Astrocyte of the spinal cord (primary cell): ENCODE measurements at regions not wholly inside any gene's neighbourhood (a gene's known extent, or its start where the extent isn't known, plus 50 kb on each side); places are given as distances from the start of the nearest gene placed in this dataset.

Experiments used
- DNase-seq: peaks from one replicate; pipeline ENCODE4 v3.0.0; 2011; ENCODE audit warnings: low read depth, low spot score
- H3K4me3 ChIP-seq: 2 replicates; pipeline ENCODE4 v1.5.1; 2011; ENCODE audit warnings: low read depth, mild to moderate bottlenecking, low read length, moderate library complexity
- in situ Hi-C: cut with HindIII; loops from 2 replicates; pipeline ENCODE4 v1.10.0; 2017; ENCODE audit warnings: low sequenced_read_pairs
- TF ChIP-seq, protein P1 (sequence below): IDR thresholded peaks from 2 replicates; pipeline ENCODE4 v1.5.1; 2012; ENCODE audit warnings: low read depth, mild to moderate bottlenecking, low read length, inconsistent platforms

GRCh38 chr13:63999614-64000305, 2584.1 kb upstream of the PCDH20 start:
- DNase-seq, result no peak
- in situ Hi-C loops, result no loop called here
- H3K4me3 ChIP-seq, result no peak overlapping the region
- TF ChIP-seq, protein P1, sequence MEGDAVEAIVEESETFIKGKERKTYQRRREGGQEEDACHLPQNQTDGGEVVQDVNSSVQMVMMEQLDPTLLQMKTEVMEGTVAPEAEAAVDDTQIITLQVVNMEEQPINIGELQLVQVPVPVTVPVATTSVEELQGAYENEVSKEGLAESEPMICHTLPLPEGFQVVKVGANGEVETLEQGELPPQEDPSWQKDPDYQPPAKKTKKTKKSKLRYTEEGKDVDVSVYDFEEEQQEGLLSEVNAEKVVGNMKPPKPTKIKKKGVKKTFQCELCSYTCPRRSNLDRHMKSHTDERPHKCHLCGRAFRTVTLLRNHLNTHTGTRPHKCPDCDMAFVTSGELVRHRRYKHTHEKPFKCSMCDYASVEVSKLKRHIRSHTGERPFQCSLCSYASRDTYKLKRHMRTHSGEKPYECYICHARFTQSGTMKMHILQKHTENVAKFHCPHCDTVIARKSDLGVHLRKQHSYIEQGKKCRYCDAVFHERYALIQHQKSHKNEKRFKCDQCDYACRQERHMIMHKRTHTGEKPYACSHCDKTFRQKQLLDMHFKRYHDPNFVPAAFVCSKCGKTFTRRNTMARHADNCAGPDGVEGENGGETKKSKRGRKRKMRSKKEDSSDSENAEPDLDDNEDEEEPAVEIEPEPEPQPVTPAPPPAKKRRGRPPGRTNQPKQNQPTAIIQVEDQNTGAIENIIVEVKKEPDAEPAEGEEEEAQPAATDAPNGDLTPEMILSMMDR, result no peak

DNA sequence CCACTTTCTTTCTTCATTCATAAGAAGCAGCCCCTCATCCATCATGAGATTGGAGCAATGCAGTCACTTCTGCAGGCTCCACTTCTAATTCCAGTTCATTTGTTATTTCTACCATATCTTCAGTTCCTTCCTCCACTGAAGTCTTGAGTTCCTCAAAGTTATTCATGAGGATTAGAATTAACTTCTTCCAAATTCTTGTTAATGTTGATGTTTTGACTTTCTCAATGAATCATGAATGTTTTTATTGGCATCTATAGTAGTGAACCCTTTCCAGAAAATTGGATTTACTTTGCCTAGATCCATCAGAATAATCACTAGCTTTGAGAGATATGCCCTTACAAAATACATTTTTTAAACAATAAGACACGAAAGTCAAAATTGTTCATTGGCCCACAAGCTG, 2567.7 kb upstream of the PCDH20 start:
- in situ Hi-C loops, result no loop called here
- no peak for DNase-seq
- TF ChIP-seq, protein P1, result no peak

DNA sequence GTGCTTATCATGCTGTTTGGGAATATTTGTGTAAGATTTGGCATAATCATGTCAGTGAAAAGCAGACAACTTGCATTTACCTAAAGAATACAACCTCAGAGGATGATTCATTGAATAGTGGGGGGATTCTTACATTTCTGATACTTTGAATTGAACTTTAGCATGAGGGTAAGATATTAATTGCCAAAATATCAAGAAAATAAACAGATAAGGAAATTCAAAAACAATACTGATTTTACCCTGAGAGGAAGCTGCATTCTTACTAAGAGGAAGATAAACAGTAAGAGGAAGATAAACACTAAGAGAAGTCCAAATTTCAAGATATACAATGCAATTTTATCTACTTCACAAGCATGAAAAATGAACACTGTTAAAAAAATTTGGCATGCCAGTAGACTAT, 2564.3 kb upstream of the PCDH20 start:
- H3K4me3 ChIP-seq, result no peak overlapping the region
- DNase-seq, result no peak
- in situ Hi-C loops, result no loop called here
- TF ChIP-seq, protein P1, result no peak

More for the DNA sequence above, 2567.7 kb upstream of the PCDH20 start:
- no peak overlapping the region for H3K4me3 ChIP-seq

GRCh38 chr13:63972328-63972727, 2556.7 kb upstream of the PCDH20 start:
- H3K4me3 ChIP-seq, result no peak overlapping the region
- DNase-seq, result no peak
- TF ChIP-seq, protein P1, result no peak
- in situ Hi-C loops, result no loop called here

DNA sequence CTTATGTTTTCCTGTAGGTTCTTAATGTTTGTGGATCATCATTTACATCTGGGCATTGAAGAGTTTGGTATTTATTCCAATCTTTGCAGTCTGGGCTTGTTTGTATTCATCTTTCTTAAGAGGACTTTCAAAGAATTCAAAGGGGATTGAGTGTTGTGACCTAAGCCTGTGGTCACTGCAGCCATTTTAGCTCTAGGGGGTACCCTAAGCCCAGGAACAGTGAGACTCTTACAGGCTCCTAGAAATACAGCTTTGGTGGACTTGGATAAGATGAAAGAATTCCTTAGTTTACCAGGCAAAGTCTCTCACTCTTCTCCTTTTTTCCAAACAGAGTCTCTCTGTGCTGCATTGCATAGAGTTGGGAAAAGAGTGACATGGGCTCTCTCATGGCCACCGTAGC, 2539.0 kb upstream of the PCDH20 start:
- in situ Hi-C loops, result no loop called here
- no peak overlapping the region for H3K4me3 ChIP-seq
- no peak for DNase-seq
- TF ChIP-seq, protein P1, result no peak

DNA sequence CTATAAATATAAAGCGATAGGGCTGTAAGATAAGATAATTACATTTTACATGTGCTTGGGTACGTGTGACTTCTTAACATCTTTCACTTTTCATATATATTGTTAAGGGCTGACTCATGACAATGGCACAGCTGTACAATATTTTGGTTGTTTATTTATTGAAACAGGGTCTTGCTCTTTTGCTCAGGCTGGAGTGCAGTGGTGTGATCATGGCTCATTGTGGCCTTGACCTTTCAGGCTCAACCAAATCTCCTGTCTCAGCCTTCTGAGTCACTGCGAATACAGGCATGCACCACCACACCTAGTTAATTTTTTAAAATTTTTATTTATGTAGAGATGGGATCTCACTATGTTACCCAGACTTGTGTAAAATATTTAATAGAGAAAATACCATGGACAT, 2532.4 kb upstream of the PCDH20 start:
- peak; percentile 2 for DNase-seq
- H3K4me3 ChIP-seq, result no peak overlapping the region
- in situ Hi-C loops, result no loop called here
- TF ChIP-seq, protein P1, result no peak
